Loucy (cell line): ENCODE measurements at regions not wholly inside any gene's neighbourhood (a gene's known extent, or its start where the extent isn't known, plus 50 kb on each side); places are given as distances from the start of the nearest gene placed in this dataset.

Source experiments
- EZH2phosphoT487 ChIP-seq: fragments of 200-600 bp; IDR thresholded peaks from 2 replicates; pipeline ENCODE4 v1.6.1; 2018; ENCODE audit warnings: antibody characterized with exemption, mild to moderate bottlenecking, moderate library complexity, borderline replicate concordance
- TF ChIP-seq, protein P1 (sequence below): fragments of 200-600 bp; sonication (generic); conservative IDR thresholded peaks from 2 replicates; pipeline ENCODE4 v1.5.1; 2014; ENCODE audit warnings: mild to moderate bottlenecking, antibody characterized with exemption, low read length

- TF ChIP-seq, protein P1, sequence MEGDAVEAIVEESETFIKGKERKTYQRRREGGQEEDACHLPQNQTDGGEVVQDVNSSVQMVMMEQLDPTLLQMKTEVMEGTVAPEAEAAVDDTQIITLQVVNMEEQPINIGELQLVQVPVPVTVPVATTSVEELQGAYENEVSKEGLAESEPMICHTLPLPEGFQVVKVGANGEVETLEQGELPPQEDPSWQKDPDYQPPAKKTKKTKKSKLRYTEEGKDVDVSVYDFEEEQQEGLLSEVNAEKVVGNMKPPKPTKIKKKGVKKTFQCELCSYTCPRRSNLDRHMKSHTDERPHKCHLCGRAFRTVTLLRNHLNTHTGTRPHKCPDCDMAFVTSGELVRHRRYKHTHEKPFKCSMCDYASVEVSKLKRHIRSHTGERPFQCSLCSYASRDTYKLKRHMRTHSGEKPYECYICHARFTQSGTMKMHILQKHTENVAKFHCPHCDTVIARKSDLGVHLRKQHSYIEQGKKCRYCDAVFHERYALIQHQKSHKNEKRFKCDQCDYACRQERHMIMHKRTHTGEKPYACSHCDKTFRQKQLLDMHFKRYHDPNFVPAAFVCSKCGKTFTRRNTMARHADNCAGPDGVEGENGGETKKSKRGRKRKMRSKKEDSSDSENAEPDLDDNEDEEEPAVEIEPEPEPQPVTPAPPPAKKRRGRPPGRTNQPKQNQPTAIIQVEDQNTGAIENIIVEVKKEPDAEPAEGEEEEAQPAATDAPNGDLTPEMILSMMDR, result no peak
- no peak for TF ChIP-seq EZH2phosphoT487
Measured at GRCh38 chr7:42588876-42589275, 323.0 kb downstream of the C7orf25 start.
